ENCODE measurements at regions not wholly inside any gene's neighbourhood (a gene's known extent, or its start where the extent isn't known, plus 50 kb on each side); places are given as distances from the start of the nearest gene placed in this dataset.
"Not testable (repeated sequence)": the region's sequence is repeated elsewhere in the genome, so short reads cannot be mapped to it uniquely, and the experiment has no call there.

DNA sequence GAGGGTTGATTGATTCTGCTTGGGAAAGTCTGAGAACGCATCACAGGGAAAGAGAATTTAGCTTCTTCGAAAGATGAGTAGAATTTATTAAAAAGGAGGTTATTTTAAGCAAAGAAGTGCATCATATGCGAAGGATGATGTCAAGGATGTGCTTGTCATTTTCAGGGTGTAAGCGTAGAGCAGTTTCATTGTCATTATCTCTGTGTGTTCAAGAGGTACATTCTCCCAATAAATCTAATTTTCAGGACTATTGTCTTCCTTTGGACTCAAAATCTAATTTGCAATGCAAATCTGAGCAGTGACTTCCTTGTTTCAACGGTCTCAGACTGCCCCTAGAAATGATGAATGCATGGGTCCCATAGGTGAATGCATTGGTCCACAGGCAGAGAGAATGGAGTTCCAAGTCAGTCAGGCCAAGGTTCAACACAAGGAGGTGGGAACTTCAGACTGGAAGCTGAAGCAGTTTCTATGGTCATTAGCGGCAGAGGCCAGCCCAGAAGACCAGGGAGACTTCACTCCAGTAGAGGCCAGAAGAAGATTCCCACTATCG lies 99.8 kb downstream of the CDC42EP3 start:
- intact Hi-C loops (cut with micrococcal nuclease), result no loop called here
- TF ChIP-seq, protein P1, sequence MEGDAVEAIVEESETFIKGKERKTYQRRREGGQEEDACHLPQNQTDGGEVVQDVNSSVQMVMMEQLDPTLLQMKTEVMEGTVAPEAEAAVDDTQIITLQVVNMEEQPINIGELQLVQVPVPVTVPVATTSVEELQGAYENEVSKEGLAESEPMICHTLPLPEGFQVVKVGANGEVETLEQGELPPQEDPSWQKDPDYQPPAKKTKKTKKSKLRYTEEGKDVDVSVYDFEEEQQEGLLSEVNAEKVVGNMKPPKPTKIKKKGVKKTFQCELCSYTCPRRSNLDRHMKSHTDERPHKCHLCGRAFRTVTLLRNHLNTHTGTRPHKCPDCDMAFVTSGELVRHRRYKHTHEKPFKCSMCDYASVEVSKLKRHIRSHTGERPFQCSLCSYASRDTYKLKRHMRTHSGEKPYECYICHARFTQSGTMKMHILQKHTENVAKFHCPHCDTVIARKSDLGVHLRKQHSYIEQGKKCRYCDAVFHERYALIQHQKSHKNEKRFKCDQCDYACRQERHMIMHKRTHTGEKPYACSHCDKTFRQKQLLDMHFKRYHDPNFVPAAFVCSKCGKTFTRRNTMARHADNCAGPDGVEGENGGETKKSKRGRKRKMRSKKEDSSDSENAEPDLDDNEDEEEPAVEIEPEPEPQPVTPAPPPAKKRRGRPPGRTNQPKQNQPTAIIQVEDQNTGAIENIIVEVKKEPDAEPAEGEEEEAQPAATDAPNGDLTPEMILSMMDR (IDR thresholded peaks at IDR 0.05), result no peak
- WGBS (ENCODE audit: insufficient coverage), result 97% methylated on average over 7 of the region's 7 CpGs
- ATAC-seq (no peak), DNase-seq (no peak)
- Histone ChIP-seq H3K27me3 (ENCODE audit: control insufficient read depth, insufficient read depth, low read length) (no peaks in the 10 kb centered on the region), H3K9me3 (ENCODE audit: control insufficient read depth, insufficient read depth, low read length) (no peaks in the 10 kb centered on the region), H3K36me3 (ENCODE audit: control insufficient read depth, insufficient read depth, low read length) (no peaks in the 10 kb centered on the region), H3K4me1 (ENCODE audit: control insufficient read depth, insufficient read depth, low read length) (peaks cover 20% of the 10 kb centered on the region), H3K27ac (ENCODE audit: low read length) (no peak overlapping the region), H3K4me3 (ENCODE audit: low read length) (no peak overlapping the region)
- no peak overlapping the region for H3K27ac Mint-ChIP-seq
- peaks cover 31 to 42% of the 10 kb centered on the region in 2 donors for H3K4me1 Mint-ChIP-seq
- H3K27me3 Mint-ChIP-seq (ENCODE audit: low read depth in 2 of 2), result no peaks in the 10 kb centered on the region
- no peak overlapping the region for H3K4me3 Mint-ChIP-seq
- no peaks in the 10 kb centered on the region for H3K36me3 Mint-ChIP-seq
- no peaks in the 10 kb centered on the region for H3K9me3 Mint-ChIP-seq

DNA sequence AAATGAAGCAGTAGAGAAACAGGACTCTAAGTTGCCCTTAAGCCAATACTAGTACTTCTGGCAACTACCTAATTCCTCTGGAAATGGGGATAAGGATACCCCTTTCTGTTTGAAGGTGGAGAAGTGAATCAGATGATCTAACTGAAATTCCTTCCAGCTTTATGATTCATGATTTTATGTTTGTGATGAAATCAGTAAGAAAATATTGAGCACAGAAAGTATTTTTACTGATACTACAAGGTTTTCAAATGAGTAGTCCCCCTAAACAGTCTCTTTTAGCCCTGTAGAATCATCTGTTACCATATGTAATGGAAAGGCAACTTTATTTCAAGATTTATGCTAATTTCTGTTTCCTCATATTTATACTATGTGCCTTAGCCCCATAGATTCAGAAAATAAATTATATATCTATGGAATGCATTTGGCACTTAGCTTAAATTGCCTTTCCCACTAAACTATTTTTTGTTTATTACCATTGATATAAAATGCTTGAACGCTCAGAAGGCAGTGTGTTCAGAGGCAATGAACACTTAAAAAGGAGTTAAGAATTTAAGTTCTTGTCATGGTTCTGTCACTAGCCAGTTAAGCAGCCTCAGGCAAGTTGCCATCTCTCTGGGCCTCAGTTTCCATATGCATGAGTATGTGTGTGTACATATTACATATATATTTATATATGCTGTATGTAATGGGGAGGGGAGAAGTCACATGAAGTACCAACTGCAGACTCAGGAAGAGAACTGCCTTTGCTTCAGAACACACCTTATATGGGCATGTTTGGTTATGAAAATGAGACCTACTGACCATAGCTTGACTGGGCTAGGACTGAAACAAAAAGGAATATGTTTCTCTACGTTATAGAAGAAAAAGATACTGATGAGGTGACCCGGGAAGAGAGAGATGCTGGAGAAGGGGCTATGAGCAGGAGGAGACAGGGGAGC lies 97.7 kb downstream of the CDC42EP3 start:
- Histone ChIP-seq H3K27me3 (ENCODE audit: control insufficient read depth, insufficient read depth, low read length) (no peaks in the 10 kb centered on the region), H3K4me1 (ENCODE audit: control insufficient read depth, insufficient read depth, low read length) (peaks cover 15% of the 10 kb centered on the region), H3K27ac (ENCODE audit: low read length) (no peak overlapping the region), H3K36me3 (ENCODE audit: control insufficient read depth, insufficient read depth, low read length) (no peaks in the 10 kb centered on the region), H3K9me3 (ENCODE audit: control insufficient read depth, insufficient read depth, low read length) (no peaks in the 10 kb centered on the region), H3K4me3 (ENCODE audit: low read length) (no peak overlapping the region)
- 69% methylated on average over 3 of the region's 3 CpGs for WGBS (ENCODE audit: insufficient coverage)
- Mint-ChIP-seq H3K27ac (peak overlapping the region in 1 of 2 donors; percentile 11), H3K4me3 (no peak overlapping the region), H3K36me3 (no peaks in the 10 kb centered on the region), H3K4me1 (peaks cover 20 to 40% of the 10 kb centered on the region in 2 donors), H3K27me3 (ENCODE audit: low read depth in 2 of 2) (no peaks in the 10 kb centered on the region), H3K9me3 (no peaks in the 10 kb centered on the region)
- ATAC-seq (no peak), DNase-seq (no peak)
- intact Hi-C loops (cut with micrococcal nuclease), result no loop called here
- TF ChIP-seq, protein P1 (IDR thresholded peaks at IDR 0.05), result no peak

DNA sequence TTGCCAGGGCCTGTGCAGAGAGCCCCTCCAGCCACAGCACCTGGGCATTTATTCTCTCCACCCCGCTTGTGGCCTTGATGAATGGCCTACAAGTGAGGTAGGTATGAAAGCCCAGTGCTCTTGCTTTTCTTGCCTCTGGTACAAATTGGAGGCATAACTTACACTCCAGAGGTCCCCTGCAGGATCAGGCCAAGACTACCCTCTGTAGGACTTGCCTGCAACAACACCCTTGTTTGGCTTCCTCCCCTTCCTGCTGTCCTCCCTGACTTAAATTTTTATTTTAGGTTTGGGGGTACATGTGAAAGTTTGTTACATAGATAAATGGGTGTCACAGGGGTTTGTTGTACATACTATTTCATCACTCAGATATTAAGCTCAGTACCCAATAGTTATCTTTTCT lies 95.7 kb downstream of the CDC42EP3 start:
- Histone ChIP-seq H3K4me1 (ENCODE audit: control insufficient read depth, insufficient read depth, low read length) (peaks cover 9% of the 10 kb centered on the region), H3K4me3 (ENCODE audit: low read length) (no peak overlapping the region), H3K36me3 (ENCODE audit: control insufficient read depth, insufficient read depth, low read length) (no peaks in the 10 kb centered on the region), H3K9me3 (ENCODE audit: control insufficient read depth, insufficient read depth, low read length) (no peaks in the 10 kb centered on the region), H3K27me3 (ENCODE audit: control insufficient read depth, insufficient read depth, low read length) (no peaks in the 10 kb centered on the region), H3K27ac (ENCODE audit: low read length) (no peak overlapping the region)
- H3K4me3 Mint-ChIP-seq, result no peak overlapping the region
- peaks cover 22 to 37% of the 10 kb centered on the region in 2 donors for H3K4me1 Mint-ChIP-seq
- H3K9me3 Mint-ChIP-seq, result peaks cover 0 to 3% of the 10 kb centered on the region in 2 donors
- TF ChIP-seq, protein P1 (IDR thresholded peaks at IDR 0.05), result no peak
- no peak for DNase-seq
- H3K27me3 Mint-ChIP-seq (ENCODE audit: low read depth in 2 of 2), result no peaks in the 10 kb centered on the region
- ATAC-seq, result peak in 2 of 3 donors; percentile 32 to 34
- H3K36me3 Mint-ChIP-seq, result no peaks in the 10 kb centered on the region
- no peak overlapping the region for H3K27ac Mint-ChIP-seq
- no CpG with 5 or more reads among the region's 1 CpG for WGBS (ENCODE audit: insufficient coverage)
- intact Hi-C loops (cut with micrococcal nuclease), result no loop called here

DNA sequence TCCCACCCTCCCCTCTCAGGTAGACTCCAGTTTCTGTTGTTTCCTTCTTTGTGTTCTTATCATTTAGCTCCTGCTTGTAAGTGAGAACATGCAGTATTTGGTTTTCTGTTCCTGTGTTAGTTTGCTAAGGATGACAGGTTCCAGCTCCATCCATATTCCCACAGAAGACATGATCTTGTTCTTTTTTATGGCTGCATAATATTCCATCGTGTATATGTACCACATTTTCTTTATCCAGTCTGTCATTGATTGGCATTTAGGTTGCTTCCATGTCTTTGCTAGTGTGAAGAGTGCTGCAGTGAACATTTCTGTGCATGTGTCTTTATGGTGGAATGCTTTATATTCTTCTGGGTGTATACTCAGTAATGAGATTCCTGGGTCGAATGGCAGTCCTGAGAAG lies 95.2 kb downstream of the CDC42EP3 start:
- H3K9me3 ChIP-seq (ENCODE audit: control insufficient read depth, insufficient read depth, low read length); H3K9me3 Mint-ChIP-seq; H3K27me3 ChIP-seq (ENCODE audit: control insufficient read depth, insufficient read depth, low read length); H3K27ac Mint-ChIP-seq; H3K4me3 Mint-ChIP-seq; H3K27ac ChIP-seq (ENCODE audit: low read length); ATAC-seq; DNase-seq; H3K36me3 Mint-ChIP-seq; intact Hi-C loops (cut with micrococcal nuclease); H3K36me3 ChIP-seq (ENCODE audit: control insufficient read depth, insufficient read depth, low read length); H3K4me1 ChIP-seq (ENCODE audit: control insufficient read depth, insufficient read depth, low read length); H3K4me3 ChIP-seq (ENCODE audit: low read length); H3K27me3 Mint-ChIP-seq (ENCODE audit: low read depth in 2 of 2): not testable (repeated sequence)
- WGBS (ENCODE audit: insufficient coverage), result 100% methylated on average over 1 of the region's 2 CpGs
- H3K4me1 Mint-ChIP-seq, result peaks cover 22 to 37% of the 10 kb centered on the region in 2 donors
